HG02884 (cell line): ENCODE measurements at regions not wholly inside any gene's neighbourhood (a gene's known extent, or its start where the extent isn't known, plus 50 kb on each side); places are given as distances from the start of the nearest gene placed in this dataset.
"Not testable (repeated sequence)": the region's sequence is repeated elsewhere in the genome, so short reads cannot be mapped to it uniquely, and the experiment has no call there.

Source experiments
- ATAC-seq: cut with Tn5 transposase; IDR thresholded peaks from one replicate; pipeline ENCODE4 v1.9.1; 2021; ENCODE audit warnings: mild to moderate bottlenecking, moderate library complexity; ENCODE audit not compliant: unreplicated experiment

GRCh38 chr15:95663156-95664100, 667.1 kb upstream of the NR2F2 start:
- ATAC-seq, result no peak

DNA sequence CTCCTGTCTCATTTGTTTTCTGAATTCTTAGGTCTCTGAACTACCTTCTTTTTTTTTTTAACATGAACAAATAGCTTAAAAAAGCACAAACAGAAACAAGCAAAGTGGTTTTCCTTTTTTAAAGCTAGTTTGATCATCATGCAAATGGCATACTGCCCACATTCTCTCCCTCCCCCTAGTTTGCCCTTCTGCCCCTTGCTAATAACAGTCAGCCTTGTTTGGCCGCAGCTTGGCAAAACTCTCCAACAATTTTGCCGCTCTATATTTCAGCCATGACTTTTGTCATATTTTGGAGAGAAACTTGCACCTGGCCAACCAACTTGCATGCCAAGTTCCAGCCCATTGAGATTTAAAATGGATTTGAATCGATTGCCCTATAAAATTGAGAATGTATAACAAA, 666.0 kb upstream of the NR2F2 start:
- ATAC-seq, result no peak

- peak; percentile 56 for ATAC-seq
Measured at GRCh38 chr15:95669146-95669922, 661.2 kb upstream of the NR2F2 start.

- ATAC-seq, result no peak
Measured at GRCh38 chr15:95674031-95674430, 656.5 kb upstream of the NR2F2 start.

DNA sequence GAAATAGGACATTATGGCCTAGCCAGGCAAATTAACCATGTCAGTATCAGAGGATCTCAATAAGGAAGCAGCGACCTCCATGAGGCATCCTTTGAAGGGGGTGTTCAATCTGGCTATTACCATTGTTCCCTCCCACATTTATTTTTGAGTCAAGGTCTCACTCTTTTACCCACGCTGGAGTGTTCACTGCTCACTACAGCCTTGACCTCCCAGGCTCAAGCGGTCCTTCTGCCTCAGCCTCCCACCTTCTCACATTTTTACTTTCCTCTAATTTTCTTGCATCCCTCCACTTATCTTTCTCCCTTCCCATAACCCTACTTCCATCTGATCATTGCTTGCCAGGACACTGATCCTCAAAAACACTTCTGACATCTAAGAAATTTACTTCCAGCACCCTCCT, 654.0 kb upstream of the NR2F2 start:
- ATAC-seq, result no peak

DNA sequence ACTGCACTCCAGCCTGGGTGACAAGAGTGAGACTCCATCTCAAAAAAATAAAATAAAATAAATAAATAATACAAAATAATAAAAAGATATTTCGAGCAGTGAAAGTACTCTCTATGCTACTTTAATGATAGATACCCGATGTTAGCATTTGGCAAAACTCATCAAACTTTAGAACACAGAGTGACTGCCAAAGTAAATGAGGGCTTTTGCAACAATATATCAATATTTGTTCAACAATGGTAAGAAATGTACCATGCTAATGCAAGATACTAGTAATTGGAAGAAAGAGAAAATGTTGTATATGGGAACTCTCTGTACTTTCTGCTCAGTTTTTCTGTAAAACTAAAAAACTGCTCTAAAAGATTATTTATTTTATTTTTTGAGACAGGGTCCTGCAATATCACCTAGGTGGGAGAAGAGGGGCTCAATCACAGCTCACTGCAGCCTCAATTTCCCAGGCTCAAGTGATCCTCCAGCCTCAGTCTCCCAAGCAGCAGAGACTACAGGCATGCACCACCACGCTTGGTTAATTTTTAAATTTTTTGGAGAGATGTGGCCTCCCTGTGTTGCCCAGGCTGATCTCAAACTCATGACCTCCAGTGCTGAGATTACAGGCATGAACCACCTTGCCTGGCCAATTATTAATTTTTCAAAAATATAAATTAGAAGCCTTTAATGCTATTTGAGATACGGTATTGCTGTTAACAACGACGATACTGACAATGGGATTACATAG, 650.5 kb upstream of the NR2F2 start:
- ATAC-seq, result no peak

- no peak for ATAC-seq
Measured at GRCh38 chr15:95680728-95681127, 649.8 kb upstream of the NR2F2 start.

DNA sequence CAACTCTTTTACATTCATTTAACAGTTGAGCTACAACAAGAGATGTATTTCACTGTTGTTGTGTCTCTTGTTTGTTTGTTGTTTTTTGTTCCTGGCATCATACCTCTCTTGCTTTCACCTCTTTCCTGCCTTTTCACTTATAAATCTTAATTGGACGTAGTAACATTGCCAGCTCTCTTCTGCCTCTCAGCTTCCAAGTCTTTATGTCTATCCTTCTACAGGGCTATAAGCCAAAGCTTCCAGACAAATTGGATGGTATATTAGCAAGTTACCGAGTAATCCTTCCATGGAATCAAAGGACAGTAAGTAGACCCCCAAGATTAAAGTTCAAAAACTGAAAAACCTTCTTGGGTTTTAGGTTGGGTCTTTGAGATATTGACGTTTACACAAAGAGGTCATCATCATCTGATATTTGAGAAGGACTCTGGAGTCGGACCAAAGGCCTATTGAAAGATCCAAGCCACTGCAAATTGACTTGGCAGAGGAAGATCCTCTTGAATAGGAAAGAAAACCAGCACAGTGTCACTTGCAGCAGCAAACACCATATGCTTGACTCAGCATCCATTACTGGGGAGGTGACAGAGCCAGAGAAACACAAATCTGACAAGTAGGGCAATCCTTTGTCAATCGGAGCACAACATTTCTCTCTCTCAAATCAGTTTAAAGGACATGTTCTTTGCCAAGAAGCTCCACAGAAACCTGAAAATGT, 648.5 kb upstream of the NR2F2 start:
- ATAC-seq, result no peak

- no peak for ATAC-seq
Measured at GRCh38 chr15:95684126-95684525, 646.4 kb upstream of the NR2F2 start.

- no peak for ATAC-seq
Measured at GRCh38 chr15:95684693-95685115, 645.8 kb upstream of the NR2F2 start.

DNA sequence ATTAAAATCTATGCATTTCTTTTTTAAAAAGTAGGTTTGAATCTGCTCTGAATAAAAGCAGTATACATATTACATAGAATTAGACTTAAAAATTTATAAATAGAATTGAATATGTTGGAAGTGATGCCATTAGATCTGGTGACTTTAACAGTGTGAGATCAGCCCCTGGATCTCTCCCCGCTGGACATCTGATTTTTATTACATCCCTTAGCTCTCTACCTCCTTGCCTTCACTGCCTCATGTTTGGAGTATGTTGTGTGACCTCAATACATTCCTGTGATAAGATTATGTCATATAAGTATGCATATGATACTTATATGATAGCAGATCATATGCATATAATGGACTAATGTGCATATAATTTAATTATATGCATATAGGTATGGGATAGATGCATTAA, 643.4 kb upstream of the NR2F2 start:
- ATAC-seq, result no peak

- ATAC-seq, result no peak
Measured at GRCh38 chr15:95687686-95688085, 642.8 kb upstream of the NR2F2 start.

DNA sequence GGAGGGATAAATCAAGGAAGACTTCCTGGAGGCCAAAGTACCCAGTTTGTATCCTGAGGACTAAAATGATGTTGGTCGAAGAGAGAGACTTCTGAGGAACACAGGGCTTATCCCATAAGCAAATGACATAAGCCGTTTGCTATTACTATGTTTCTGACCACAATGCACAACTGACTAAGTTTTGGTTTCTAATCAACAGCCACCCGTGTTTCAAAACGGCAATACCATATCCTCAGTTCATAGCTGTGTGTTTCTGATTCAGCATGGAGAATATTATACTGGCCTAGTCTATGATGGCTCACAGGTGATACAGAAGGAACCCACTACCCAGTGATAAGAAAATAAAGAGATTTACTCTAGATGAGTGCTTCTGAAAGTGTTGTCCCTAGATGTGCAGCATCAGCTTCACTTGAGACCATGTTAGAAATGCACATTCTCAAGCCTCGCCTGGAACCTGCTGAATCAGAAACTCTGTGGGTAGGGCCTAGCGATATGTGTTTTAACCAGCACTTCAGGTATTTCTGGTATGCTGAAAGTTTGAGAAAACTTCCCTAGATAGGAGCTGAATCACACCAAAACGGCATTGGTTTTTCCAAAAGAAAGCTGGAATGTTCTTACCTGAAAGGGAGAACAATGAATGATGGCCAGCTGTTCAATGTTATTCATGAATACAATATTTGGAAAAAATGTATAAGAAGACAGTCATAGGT, 639.7 kb upstream of the NR2F2 start:
- ATAC-seq, result no peak

GRCh38 chr15:95693917-95694316, 636.6 kb upstream of the NR2F2 start:
- ATAC-seq, result no peak

GRCh38 chr15:95698230-95698629, 632.3 kb upstream of the NR2F2 start:
- ATAC-seq, result no peak

DNA sequence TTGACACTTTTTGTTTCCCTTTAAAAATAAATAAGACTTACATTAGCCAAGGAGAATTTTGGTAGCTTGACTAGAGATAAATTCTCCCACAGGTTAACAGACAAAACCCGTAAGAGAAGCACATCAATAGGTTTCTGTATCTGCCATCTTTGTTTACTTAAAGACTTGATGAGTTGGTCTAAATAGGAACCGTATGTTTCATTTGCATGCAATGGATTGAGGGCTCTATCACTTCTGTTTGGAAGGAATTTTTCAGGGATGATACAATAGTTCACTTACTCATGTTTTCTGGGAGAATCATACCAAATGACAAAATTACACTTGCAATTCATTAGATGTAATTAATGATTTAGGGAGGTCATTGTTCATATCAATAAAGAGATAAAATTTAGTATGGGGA, 631.5 kb upstream of the NR2F2 start:
- ATAC-seq, result no peak

GRCh38 chr15:95699578-95699977, 630.9 kb upstream of the NR2F2 start:
- ATAC-seq, result no peak

- not testable (repeated sequence) for ATAC-seq
Measured at GRCh38 chr15:95700692-95701091, 629.8 kb upstream of the NR2F2 start.

- no peak for ATAC-seq
Measured at GRCh38 chr15:95701410-95701809, 629.1 kb upstream of the NR2F2 start.
